ENCODE measurements at regions not wholly inside any gene's neighbourhood (a gene's known extent, or its start where the extent isn't known, plus 50 kb on each side); places are given as distances from the start of the nearest gene placed in this dataset.

DNA sequence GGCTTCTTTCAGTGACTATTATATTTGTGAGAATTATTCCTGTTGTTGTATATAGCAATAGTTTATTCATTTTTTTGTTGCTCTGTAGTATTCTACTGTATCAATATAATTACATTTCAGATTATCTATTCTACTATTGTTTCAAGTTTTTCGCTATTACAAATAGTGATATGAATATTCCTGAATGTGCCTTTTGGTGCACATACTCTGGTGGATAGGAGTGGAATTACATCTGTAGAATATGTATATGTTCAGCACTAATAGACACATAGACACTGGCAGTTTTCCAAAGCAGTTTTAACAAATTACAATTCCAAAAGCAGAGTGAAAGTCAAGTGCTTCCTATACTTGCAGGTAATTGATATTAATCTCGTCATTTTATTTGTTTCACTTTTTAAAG is 696.2 kb upstream of the PRMT6 start:
- TF ChIP-seq CTCF (IDR thresholded peaks at IDR 0.05) (no peak), POLR2A (IDR thresholded peaks at IDR 0.05) (no peak), POLR2AphosphoS5 (IDR thresholded peaks at IDR 0.05) (no peak)
